ENCODE measurements at regions not wholly inside any gene's neighbourhood (a gene's known extent, or its start where the extent isn't known, plus 50 kb on each side); places are given as distances from the start of the nearest gene placed in this dataset.
A peak's percentile ranks its signal among the peaks of the same experiment; 100 is the strongest.

DNA sequence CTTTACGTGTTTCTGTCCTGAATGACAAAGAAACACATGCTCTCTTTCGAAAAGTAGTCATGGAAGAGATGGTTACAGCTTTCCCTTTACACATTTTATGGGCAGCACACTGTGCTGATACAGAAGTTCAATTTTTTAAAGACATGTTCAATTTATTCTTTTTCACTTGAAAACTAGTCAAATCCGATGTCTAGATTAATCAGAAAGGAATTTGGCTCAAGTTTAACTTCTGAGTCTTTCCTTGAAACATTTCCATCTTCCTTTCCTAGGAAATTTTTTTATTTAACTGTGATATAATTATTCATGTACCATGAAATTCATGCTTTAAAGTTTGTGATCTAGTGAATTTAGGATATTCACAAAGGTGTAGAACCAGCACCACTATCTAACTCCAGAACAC, 360.1 kb downstream of the TNS3 start:
- no peak for DNase-seq (ENCODE audit: low read depth)

DNA sequence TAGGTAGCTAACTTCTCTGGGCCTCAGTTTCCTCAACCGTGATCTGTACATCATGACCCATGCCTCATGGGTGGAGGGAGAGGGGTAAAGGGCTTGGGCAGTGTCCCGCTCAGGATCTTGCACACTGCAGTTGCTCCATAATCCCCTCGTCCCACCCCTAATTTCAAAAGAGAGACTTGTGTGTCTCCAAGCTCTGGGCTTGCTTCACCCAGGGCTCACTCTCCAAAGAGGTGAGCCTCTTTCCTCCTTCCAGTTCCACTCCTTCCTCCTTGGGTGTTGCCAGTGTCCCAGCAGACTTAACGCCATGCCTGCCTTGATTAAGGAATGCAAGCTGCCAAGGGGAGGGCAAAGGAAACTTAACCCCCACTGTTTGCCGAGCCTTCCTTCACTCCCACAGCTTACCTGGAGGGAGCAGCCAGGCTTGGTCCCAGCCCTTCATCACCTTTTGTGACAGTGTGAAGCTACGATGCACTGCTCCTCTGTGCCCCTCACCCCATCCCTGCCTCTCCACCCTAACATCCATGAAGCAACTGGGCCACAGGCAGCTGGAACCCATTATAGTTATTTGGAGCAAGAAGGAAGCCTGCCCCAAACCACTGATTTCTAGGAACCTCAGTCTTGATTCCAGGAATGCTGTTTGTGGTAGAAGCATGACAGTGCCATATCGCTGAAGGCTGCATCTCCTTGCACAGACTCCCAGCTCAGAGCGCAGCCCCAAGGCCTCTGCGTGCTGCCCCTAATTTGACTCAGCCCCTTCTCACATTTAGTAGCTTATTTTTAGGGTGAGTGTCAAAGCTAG, 363.3 kb downstream of the TNS3 start:
- no peak for DNase-seq (ENCODE audit: low read depth)

DNA sequence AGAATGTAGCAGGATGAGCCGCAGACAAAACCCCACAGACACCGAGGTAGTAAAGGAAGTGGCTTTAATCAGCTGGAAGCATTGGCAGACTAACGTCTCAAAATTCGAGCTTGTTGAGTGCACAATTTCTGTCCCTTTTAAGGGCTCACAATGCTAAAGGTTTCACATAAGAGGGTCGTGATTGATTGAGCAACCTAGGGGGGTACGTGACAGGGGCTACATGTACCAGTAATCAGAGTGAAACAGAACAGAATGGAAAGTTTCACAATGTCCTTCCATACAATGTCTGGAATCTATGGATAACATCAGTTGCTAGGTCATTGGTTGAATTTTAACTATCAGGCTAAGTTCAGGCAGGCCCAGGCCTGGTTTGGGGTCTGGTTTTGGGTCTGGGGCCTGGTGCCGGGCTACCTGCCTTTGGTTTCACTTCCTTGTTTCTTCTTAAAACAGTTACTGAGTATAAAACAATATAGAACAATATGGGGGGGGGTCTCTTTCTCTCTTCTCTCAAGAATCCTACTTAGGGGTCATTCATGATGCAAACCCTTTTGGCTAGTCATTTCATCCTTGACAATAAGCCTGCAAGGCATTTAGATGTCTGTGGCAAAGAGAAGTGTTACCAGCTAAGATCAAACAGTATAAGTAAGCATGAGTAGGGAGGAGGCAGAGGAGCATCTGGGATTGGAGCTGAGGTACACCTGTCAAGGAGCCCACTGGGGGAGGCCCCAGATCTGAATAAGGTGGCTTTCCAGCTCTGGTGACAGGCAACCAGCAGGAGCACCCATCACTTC, 364.1 kb downstream of the TNS3 start:
- no peak for DNase-seq (ENCODE audit: low read depth)

GRCh38 chr7:47217086-47217485, 364.8 kb downstream of the TNS3 start:
- no peak for DNase-seq (ENCODE audit: low read depth)

DNA sequence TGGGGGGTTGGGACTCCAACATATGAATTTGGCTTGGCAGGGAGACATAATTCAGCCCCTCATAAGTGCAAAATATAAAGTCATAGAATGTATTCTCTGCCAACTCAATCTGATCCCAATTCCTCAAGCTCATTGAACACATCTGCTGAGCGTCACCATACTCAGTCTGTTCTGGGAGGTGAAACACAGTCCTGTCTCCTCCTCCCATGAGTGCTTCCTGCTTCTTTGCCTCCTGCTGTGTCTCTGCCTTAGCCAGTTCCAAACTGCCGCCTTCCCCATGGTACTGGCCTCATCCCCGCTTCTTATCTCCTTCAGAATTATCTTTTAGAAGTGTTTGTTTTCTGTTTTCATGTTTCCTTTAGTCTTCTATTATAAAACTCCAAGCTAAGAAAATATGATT, 365.5 kb downstream of the TNS3 start:
- no peak for DNase-seq (ENCODE audit: low read depth)

- DNase-seq (ENCODE audit: low read depth): no peak
Measured at GRCh38 chr7:47215640-47216039, 366.3 kb downstream of the TNS3 start.

GRCh38 chr7:47215049-47215448, 366.9 kb downstream of the TNS3 start:
- no peak for DNase-seq (ENCODE audit: low read depth)

DNA sequence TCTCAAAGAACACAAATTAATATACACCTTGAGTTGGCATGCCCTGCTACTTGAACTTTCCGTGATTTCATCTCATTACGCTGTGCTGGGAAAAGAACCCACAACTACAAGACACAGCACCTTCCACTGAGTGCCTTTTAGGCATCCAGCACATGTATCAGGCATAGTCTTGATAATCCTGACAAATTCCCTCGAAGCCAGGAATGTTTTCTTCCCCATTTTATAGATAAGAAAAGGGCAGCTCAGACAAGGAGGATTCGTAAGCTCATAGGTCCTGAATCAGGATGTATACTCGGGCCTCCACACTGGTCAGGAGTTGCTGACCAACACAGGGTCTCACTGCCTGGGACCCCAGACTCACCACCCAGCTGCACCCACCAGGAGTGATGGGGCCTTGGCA, 368.6 kb downstream of the TNS3 start:
- DNase-seq (ENCODE audit: low read depth): no peak

GRCh38 chr7:47211519-47211973, 370.4 kb downstream of the TNS3 start:
- DNase-seq (ENCODE audit: low read depth): peak; percentile 43

GRCh38 chr7:47210281-47210854, 371.5 kb downstream of the TNS3 start:
- no peak for DNase-seq (ENCODE audit: low read depth)

DNA sequence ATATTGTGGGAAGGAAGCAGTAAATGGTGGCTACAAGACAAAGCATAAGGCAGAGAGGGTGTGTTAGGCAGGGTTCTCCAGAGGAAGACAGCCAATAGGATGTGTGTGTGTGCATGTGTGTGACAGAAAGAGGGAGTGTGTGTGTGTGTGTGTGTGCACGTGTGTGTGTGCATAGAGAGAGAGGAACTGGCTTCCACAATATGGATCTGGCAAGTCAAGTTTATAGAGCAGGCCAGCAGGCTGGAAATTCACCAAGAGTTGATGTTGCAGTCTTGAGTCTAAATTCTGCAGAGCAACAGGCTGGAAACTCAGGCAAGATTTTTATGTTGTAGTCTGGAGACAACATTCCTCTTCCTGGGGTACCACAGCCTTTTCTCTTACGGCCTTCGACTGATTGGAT, 374.0 kb downstream of the TNS3 start:
- no peak for DNase-seq (ENCODE audit: low read depth)

DNA sequence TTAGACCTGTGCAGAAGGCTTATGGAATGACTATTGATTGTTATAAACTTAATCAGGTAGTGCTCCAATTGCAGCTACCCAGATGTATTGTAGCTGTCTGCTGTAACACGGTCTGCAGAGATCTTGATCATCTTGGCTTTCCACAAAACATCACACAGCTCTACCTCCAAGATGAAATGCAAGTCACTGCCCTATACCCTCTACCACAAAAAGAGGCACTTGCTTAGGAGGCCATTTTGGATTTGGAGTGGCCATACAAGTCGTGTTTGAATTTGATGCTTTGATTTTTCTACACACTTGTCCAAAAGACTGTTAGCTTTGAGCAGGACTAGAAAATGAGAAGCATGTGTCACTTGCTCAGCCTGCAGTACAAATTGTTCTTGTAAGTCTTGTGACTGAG, 377.2 kb downstream of the TNS3 start:
- DNase-seq (ENCODE audit: low read depth): no peak

- DNase-seq (ENCODE audit: low read depth): no peak
Measured at GRCh38 chr7:47202146-47202783, 379.6 kb downstream of the TNS3 start.

- no peak for DNase-seq (ENCODE audit: low read depth)
Measured at GRCh38 chr7:47198159-47198558, 383.8 kb downstream of the TNS3 start.

DNA sequence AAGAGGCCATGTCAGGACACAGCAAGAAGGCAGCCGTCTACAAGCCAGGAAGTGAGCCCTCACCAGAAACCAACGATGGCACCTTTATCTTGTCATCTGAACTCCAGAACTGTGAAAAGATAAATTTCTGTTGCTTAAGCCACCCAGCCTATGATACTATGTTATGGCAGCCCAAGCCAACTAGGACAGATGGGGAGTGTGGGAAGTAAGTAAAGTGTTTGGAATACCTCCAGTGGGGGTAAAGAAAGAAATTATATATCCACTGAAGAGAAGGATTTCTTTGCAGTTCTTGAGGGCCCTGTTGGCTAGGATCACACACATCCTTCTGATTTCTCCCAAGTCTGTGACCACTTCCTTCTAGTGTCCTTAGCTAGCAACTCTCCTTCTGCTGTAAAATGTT, 384.4 kb downstream of the TNS3 start:
- DNase-seq (ENCODE audit: low read depth): no peak

DNA sequence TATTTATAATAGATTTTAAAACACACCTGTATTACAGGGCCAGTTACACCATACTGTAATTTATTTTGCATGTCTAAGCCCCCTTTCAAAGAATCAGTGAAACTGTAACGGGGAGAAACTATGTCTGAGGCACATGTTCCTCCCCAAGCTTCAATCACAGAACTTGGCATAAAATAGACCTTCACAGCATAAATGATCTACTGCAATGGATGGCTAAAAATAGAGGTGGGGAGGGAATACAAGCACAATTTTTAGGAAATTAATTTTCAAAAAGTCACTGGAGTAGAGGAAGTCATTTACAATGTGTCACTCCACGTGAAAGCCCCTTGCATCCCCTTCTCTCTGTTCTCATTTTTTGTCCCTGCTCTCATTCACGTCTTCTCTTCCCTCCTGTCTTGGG, 385.2 kb downstream of the TNS3 start:
- no peak for DNase-seq (ENCODE audit: low read depth)

DNA sequence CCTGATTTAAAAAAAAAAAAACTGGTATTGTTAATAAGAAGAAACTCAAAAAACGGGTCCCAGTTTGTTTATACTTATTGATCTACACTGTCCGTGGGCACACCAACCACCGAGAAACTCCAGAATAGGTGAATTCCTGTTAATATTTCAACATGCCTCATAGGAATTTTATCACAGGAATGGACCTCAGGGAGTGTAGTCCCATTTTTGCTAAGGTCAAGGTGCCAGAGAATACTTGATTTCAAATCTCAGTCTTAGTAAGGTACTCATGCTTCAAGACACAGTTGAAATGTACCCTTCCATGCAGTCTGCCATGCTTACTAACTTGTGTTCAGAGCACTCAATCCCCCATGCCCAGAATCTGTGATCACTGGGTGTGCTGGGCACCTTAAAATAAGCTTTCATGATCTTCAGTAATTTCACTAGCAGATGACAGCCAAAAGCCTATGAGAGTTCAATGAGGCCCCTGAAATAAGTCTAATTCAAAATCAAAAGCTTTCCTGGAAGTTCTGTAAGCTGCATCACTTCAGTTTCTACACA, 385.7 kb downstream of the TNS3 start:
- DNase-seq (ENCODE audit: low read depth): no peak

GRCh38 chr7:47195641-47196040, 386.3 kb downstream of the TNS3 start:
- DNase-seq (ENCODE audit: low read depth): peak; percentile 28

- no peak for DNase-seq (ENCODE audit: low read depth)
Measured at GRCh38 chr7:47194516-47195057, 387.3 kb downstream of the TNS3 start.

DNA sequence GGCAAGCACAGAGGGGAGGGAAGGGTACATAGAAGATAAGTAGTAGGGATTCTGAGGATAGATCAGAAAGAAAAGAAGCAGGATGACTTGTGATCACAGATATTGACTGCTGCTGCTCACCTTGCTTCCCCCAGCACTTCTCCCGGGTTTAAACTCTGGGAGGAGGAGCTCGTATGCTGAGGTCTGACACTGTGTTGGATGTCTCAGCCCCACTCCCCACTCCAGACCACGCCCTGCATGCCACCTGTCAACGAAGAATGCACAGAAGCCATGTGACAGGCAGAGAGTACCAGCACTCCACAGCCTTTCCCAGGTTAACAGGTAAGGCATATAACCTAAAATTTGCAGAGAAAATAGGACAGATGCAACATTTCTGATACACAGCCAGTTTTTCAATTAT, 388.9 kb downstream of the TNS3 start:
- no peak for DNase-seq (ENCODE audit: low read depth)

DNA sequence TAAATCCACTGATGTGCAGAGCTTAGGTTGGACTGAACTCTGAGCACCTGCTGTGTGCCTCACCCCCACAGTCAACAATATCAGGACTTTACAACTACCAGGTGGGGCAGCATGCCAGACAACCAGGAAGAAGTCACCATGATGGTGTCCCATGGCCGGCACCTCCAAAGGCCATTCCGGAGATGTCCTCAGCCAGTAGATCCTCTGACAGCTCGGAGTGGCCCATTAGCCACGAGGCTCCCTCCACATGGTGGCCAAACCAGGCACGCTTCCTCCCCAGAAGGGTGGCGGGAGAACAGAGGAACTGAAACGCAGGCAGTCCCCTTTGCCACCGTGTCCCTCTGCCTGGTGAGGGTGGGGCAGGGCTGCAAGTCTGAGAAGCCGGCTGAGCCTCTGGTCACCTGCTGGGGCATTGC, 390.0 kb downstream of the TNS3 start:
- no peak for DNase-seq (ENCODE audit: low read depth)

DNA sequence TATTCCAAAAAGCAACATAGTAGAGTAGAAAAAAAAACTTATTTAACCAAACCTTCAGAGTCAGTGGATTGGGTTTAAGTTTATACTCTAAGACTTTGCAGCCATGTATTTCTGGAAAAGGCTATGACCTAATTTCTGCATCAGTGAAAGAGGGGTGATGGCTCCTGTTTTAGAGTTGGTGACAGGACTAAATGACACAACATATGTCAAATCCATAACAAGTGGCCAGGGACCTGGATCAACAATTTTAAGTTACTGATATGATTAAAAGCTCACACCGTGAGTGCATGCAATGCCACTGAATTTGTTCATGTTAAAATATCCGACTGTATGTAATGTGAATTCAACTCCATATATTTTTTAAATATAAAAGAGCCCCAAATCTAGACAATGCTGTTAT, 390.6 kb downstream of the TNS3 start:
- no peak for DNase-seq (ENCODE audit: low read depth)
